Sigmoid colon (tissue), 4 donors: ENCODE measurements at regions not wholly inside any gene's neighbourhood (a gene's known extent, or its start where the extent isn't known, plus 50 kb on each side); places are given as distances from the start of the nearest gene placed in this dataset.

ENCODE experiments used
- EP300 ChIP-seq, 4 donors: sonication (generic); formaldehyde crosslinking; IDR thresholded peaks; one replicate each; pipeline ENCODE4 v1.6.1; 2017; ENCODE audit warnings: antibody characterized with exemption in 4 of 4
- POLR2A ChIP-seq, 2 donors: fragments of 450-650 bp; IDR thresholded peaks; one replicate each; pipeline ENCODE4 v1.6.1; 2016; ENCODE audit warnings: antibody characterized with exemption in 2 of 2, mild to moderate bottlenecking in 2 of 2, moderate library complexity in 2 of 2
- TF ChIP-seq, protein P1 (sequence below), 4 experiments: fragments of 450-650 bp in 3 of 4; fragments of 200-600 bp in 1 of 4; IDR thresholded peaks; one replicate each; pipeline ENCODE4 v1.5.1; 2016 to 2019; ENCODE audit warnings: antibody characterized with exemption in 4 of 4, mild to moderate bottlenecking in 3 of 4, moderate library complexity in 2 of 4

DNA sequence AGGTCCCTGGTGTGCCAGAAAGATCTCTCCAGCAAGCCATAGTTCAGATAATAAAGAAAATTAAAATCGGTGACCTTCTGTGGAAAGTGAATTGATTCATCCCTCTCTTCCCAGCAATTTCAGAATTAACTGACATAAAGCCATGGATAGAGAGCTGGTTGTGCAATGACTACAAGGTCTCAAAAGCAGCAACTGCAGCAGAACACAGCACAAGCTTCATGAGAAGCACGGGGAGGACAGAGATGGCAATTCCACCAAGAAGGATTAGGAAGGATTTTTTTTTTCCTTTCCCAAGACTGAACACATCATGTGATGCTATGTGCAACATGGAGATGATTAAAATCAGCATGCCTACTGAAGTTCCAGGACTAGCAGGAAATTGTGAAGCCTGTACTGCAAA is 154.9 kb upstream of the PLEKHG7 start:
- TF ChIP-seq, protein P1, sequence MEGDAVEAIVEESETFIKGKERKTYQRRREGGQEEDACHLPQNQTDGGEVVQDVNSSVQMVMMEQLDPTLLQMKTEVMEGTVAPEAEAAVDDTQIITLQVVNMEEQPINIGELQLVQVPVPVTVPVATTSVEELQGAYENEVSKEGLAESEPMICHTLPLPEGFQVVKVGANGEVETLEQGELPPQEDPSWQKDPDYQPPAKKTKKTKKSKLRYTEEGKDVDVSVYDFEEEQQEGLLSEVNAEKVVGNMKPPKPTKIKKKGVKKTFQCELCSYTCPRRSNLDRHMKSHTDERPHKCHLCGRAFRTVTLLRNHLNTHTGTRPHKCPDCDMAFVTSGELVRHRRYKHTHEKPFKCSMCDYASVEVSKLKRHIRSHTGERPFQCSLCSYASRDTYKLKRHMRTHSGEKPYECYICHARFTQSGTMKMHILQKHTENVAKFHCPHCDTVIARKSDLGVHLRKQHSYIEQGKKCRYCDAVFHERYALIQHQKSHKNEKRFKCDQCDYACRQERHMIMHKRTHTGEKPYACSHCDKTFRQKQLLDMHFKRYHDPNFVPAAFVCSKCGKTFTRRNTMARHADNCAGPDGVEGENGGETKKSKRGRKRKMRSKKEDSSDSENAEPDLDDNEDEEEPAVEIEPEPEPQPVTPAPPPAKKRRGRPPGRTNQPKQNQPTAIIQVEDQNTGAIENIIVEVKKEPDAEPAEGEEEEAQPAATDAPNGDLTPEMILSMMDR (IDR thresholded peaks at IDR 0.05): no peak
- TF ChIP-seq POLR2A (IDR thresholded peaks at IDR 0.05) (no peak), EP300 (IDR thresholded peaks at IDR 0.05) (no peak)
